Left forelimb (tissue), 1 donor: ENCODE measurements at regions not wholly inside any gene's neighbourhood (a gene's known extent, or its start where the extent isn't known, plus 50 kb on each side); places are given as distances from the start of the nearest gene placed in this dataset.
"Not testable (repeated sequence)": the region's sequence is repeated elsewhere in the genome, so short reads cannot be mapped to it uniquely, and the experiment has no call there.

ENCODE experiments used
- DNase-seq: peaks from one replicate; pipeline ENCODE4 v3.0.0-alpha.2; 2018; ENCODE audit warnings: low spot score

GRCh38 chr3:118671192-118671591 lies 363.5 kb downstream of the IGSF11 start:
- no peak for DNase-seq

- no peak for DNase-seq
Observed at GRCh38 chr3:118675305-118675704, 359.3 kb downstream of the IGSF11 start.

- not testable (repeated sequence) for DNase-seq
Observed at GRCh38 chr3:118678663-118679062, 356.0 kb downstream of the IGSF11 start.

GRCh38 chr3:118682921-118683320 lies 351.7 kb downstream of the IGSF11 start:
- no peak for DNase-seq

GRCh38 chr3:118683636-118684035 lies 351.0 kb downstream of the IGSF11 start:
- no peak for DNase-seq

- DNase-seq = no peak
Observed at GRCh38 chr3:118688396-118688884, 346.2 kb downstream of the IGSF11 start.

GRCh38 chr3:118692416-118692815 lies 342.2 kb downstream of the IGSF11 start:
- no peak for DNase-seq

- no peak for DNase-seq
Observed at GRCh38 chr3:118705487-118706219, 329.0 kb downstream of the IGSF11 start.

- DNase-seq = no peak
Observed at GRCh38 chr3:118707991-118708390, 326.7 kb downstream of the IGSF11 start.

- DNase-seq = no peak
Observed at GRCh38 chr3:118710532-118710931, 324.1 kb downstream of the IGSF11 start.

GRCh38 chr3:118713502-118714207 lies 321.0 kb downstream of the IGSF11 start:
- DNase-seq = no peak

GRCh38 chr3:118714800-118715199 lies 319.8 kb downstream of the IGSF11 start:
- no peak for DNase-seq

GRCh38 chr3:118729546-118729945 lies 305.1 kb downstream of the IGSF11 start:
- no peak for DNase-seq

GRCh38 chr3:118734664-118735063 lies 300.0 kb downstream of the IGSF11 start:
- DNase-seq = no peak

GRCh38 chr3:118736107-118736506 lies 298.5 kb downstream of the IGSF11 start:
- no peak for DNase-seq

GRCh38 chr3:118740722-118741290 lies 293.8 kb downstream of the IGSF11 start:
- no peak for DNase-seq

- DNase-seq = no peak
Observed at GRCh38 chr3:118742760-118743159, 291.9 kb downstream of the IGSF11 start.

- no peak for DNase-seq
Observed at GRCh38 chr3:118744186-118744585, 290.5 kb downstream of the IGSF11 start.

- no peak for DNase-seq
Observed at GRCh38 chr3:118754406-118755252, 280.0 kb downstream of the IGSF11 start.

- no peak for DNase-seq
Observed at GRCh38 chr3:118755253-118755801, 279.3 kb downstream of the IGSF11 start.

- no peak for DNase-seq
Observed at GRCh38 chr3:118760585-118761290, 273.9 kb downstream of the IGSF11 start.
